Inferior parietal cortex (tissue), 1 donor: ENCODE measurements at regions not wholly inside any gene's neighbourhood (a gene's known extent, or its start where the extent isn't known, plus 50 kb on each side); places are given as distances from the start of the nearest gene placed in this dataset.

Experiments used
- DNase-seq: peaks from one replicate; pipeline ENCODE4 v3.0.0-alpha.2; 2016; ENCODE audit errors: extremely low spot score

GRCh38 chr16:49081086-49081485, 200.6 kb downstream of the CBLN1 start:
- no peak for DNase-seq

GRCh38 chr16:49078571-49078970, 203.1 kb downstream of the CBLN1 start:
- DNase-seq, result no peak

GRCh38 chr16:49078104-49078503, 203.5 kb downstream of the CBLN1 start:
- no peak for DNase-seq

GRCh38 chr16:49075709-49076108, 205.9 kb downstream of the CBLN1 start:
- no peak for DNase-seq

GRCh38 chr16:49068224-49068623, 213.4 kb downstream of the CBLN1 start:
- no peak for DNase-seq

- DNase-seq, result no peak
These were observed 213.9 kb downstream of the CBLN1 start for GRCh38 chr16:49067776-49068175.

- no peak for DNase-seq
These were observed 220.4 kb downstream of the CBLN1 start for GRCh38 chr16:49061137-49061714.

GRCh38 chr16:49060728-49061127, 220.9 kb downstream of the CBLN1 start:
- no peak for DNase-seq

GRCh38 chr16:49058382-49058781, 223.3 kb downstream of the CBLN1 start:
- DNase-seq, result no peak

- DNase-seq, result no peak
These were observed 223.7 kb downstream of the CBLN1 start for GRCh38 chr16:49057936-49058335.

GRCh38 chr16:49057391-49057790, 224.2 kb downstream of the CBLN1 start:
- DNase-seq, result no peak

GRCh38 chr16:49056546-49056945, 225.1 kb downstream of the CBLN1 start:
- DNase-seq, result no peak

- no peak for DNase-seq
These were observed 225.7 kb downstream of the CBLN1 start for GRCh38 chr16:49055824-49056545.

- no peak for DNase-seq
These were observed 226.3 kb downstream of the CBLN1 start for GRCh38 chr16:49055291-49055690.

- no peak for DNase-seq
These were observed 227.0 kb downstream of the CBLN1 start for GRCh38 chr16:49054606-49055005.

GRCh38 chr16:49052846-49053245, 228.8 kb downstream of the CBLN1 start:
- DNase-seq, result no peak

- no peak for DNase-seq
These were observed 230.1 kb downstream of the CBLN1 start for GRCh38 chr16:49051576-49051975.

GRCh38 chr16:49050607-49051006, 231.0 kb downstream of the CBLN1 start:
- no peak for DNase-seq

GRCh38 chr16:49049644-49050043, 232.0 kb downstream of the CBLN1 start:
- DNase-seq, result no peak

GRCh38 chr16:49049191-49049590, 232.4 kb downstream of the CBLN1 start:
- peak; percentile 10 for DNase-seq

GRCh38 chr16:49048557-49048956, 233.1 kb downstream of the CBLN1 start:
- DNase-seq, result peak; percentile 49

GRCh38 chr16:49036126-49036525, 245.5 kb downstream of the CBLN1 start:
- no peak for DNase-seq

- DNase-seq, result no peak
These were observed 254.2 kb downstream of the CBLN1 start for GRCh38 chr16:49027420-49027819.
